NOMO-1 treated with dmso at 0.1 percent for 144 hours (cell line): ENCODE measurements at regions not wholly inside any gene's neighbourhood (a gene's known extent, or its start where the extent isn't known, plus 50 kb on each side); places are given as distances from the start of the nearest gene placed in this dataset.

Source experiments
- DNase-seq: peaks from one replicate; lab custom pipeline; 2025; ENCODE audit not compliant: unreplicated experiment; lab: John Stamatoyannopoulos, UW

DNA sequence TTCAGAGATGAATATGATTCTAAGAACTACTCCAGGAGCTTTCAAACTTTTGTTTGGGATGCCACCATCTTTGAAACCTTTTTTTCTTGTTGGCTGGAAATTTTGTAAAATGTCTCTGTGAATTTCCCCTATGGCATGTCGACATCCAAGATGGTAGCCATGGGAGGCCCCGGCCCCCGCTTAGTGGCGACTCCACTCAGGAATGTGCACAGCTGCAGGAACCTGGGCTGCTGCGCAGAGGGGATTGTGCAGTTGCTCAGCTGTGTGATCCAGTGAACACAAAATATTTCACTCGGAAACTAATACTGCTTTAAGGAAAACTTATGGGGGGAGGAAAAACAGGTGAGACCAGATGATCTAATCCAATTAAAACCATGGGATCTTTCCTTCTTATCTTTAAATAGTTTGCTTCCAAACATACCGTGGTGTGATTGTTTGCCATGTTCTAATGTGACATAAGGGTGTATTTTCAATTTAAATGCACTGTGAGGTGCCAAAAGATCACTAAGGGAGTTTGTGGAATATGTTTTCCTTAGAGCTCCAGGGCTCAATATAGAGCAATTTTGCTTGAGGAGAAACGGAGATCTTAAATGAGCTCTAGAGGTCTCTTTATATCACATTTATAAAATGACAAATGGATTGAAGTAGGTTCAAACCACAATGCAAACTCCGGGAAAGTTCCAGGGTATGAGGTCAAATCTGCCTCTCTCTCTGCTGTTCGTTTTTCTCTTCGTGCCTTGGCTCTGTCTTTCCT is 497.7 kb downstream of the FGF9 start:
- no peak for DNase-seq

DNA sequence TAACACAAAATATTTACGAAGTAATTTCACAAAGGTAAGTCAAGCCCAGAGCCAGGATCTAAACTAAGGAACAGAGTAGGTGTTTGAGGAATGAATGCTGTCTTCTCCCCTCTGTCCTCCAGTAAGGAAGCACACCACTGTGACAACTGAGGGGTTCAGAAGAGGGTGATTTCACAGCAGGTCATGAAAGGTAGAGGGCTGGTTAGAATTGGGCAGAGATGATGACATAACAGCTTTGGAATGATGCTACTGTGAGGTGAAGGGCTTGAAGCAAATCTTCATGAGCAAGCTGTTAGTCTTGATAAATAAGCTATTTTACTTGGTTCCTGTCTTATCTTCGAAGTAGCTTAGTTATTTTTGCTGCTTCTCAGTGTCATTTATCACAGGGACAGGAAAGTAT is 498.6 kb downstream of the FGF9 start:
- no peak for DNase-seq

DNA sequence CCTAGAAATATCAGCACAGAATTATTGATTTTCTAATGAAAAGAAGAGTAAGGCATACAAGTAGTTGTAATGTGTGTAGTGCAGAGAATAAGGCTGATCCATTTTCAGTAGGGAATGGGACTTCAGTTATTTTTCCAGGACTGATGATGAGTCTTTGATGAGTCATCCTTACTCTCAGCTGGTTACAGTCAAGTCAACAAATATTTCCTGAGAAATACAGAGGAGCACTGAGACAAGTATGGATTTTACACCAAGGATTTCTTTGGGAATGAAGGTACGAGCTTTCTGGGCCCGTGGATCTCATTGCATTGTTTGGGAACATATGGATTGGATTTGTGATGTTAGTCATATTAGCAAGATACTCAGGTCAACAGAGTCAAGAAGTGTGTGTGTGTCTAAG is 502.7 kb downstream of the FGF9 start:
- no peak for DNase-seq

DNA sequence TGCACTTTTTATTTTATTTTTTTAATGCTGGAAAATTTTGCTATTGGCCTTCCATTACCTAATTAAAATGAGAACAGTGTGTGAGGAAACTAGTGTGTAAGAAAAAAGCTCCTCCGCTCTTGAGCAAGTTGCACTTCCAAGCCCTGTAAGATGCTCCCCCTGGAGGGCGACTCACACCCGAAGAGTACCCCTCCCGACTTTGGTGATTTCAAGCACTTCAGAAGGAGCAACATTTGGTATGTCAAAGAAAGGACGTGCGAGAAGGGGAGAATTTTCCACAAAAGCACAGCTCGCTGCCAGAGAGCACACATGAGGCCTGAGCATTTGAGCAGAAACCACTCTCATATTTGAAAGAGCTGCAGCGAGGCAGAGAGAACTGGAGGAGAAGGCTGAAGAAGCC is 504.4 kb downstream of the FGF9 start:
- DNase-seq, result no peak

DNA sequence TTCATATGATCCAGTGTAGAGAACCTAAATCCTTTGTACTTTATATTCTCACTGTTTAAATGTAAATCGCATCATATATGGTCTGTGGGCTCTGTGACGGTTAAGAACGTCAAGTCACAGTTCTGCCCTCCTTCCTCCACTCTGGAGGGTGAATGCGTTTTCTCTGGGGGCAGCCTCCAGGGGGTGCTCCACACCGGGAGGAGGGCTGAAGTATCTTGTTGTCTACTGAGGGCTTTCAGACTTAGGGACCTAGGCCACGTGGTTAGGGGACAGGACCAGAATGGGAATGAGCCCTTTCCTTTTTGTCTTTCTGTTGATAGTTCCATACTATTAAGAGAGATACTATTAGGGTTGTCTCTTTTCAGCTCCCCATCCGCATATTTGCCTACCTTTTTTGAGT is 504.9 kb downstream of the FGF9 start:
- DNase-seq, result no peak

DNA sequence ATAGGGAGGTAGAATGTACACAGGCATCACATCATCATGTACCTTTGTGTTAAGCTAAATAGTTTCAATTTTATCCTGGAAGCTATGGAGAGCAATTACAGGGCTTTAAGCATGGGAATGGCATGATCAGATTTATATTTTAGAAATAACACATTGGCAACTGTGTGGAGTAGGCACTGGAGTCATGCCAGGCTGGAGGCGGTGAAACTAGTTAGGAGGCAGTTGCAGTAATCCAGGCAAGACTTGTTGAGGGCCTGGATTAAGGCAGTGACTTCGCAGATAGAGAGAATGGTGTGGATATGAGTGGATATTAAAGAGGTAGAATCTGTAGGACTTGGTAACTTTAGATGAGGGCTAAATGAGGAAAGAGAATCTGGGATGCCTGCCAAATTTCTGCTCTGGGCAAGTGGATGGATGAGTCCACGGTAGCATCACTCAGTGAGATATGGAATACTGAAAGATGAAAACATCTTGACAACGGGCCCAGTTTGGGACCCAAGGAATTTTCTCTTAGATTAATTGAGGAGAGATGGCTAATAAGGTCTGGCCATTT is 506.2 kb downstream of the FGF9 start:
- no peak for DNase-seq

DNA sequence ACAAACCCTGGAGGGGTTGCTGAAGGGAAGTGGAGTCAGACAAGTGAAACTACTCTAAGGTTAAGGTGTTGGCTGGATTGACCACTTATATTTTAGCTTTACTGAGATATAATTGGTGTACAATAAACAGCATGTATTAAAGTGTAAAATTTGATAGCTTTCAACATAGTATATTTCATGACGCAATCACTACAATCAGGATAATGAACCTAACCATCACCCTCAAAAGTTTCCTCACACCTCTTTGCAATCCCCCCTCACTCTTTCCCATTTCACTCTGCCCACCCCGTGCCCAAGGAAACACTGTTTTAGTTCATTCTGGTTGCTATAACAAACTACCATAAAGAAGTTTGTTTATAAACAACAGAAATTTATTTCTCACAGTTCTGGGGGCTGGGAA is 508.0 kb downstream of the FGF9 start:
- DNase-seq, result no peak

DNA sequence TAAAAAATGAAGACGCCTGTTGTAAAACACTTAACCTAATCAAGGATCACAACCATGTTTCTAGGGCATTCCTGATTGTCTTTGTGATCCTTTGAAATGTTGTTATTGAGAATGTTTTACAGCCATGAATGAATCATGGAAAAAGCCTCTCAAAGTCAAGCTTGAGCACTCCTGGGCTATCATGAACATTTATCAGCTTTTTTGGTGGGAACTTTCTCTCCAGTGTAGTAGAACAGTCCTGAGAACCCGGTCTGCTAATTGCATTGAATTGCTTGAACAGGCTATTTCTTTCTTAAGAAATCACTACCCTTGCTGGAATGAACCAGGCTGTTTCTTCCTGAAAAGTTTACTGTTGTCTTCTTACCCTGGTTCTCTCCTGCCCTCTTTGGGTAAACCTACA is 516.5 kb downstream of the FGF9 start:
- DNase-seq, result no peak

DNA sequence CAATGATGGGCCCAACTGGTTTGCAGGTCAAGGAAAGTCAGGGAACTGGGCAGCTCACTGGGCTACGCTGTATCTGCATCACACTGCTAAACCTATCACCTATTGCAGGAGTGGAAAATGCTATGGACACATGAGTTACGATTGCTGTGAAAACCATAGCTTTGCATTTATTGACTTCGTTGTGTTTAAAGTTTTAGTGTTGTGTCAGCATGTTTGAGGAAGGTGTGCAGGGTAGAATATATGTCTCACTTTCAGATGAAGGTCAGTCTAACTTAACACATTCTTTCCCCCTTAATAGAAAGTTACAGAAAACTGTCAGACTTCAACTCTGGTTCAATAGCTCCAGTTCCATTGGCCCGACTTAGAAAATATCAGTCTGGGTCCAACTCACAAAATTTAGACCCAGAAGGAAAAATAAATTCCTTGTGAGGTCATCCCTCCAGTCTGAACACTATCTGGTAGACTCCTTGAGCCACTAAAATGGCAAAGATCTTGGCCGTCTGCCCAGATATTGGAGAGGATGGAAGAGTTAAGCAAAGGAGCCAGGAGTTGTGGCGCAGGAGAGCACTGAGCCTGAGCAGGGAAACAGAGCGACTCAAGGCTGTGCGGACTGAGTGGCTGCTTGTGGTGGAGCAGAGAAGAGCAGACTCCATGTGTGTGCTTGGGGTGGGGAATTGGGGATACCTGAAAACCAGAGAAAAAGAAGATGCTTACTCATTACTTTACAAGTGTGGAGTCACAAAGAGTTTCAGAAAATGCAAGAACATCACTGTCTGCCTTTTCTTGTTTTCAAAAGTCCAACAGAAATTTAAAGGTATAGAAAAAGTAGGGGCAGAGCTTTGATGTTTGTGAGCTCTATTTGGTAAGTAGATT is 518.5 kb downstream of the FGF9 start:
- DNase-seq, result no peak

DNA sequence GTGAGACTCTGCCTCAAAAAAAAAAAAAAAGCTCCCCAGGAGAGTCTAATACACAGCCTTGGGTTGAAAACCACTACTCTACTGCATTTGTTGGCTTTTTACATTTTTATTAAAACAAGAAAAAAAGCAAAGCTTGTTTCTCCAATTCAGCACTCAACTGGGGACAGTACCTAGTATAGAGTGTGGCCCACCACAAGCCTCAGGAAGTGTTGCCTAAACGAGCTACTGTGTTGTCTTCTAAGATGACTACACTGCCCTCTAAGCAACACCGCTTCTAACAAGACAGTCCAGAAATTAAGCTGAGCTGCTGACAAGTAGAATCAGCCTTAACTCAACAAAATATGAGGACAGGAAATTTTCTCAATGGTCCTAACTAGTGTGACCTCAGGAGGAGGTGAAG is 522.2 kb downstream of the FGF9 start:
- DNase-seq, result no peak

DNA sequence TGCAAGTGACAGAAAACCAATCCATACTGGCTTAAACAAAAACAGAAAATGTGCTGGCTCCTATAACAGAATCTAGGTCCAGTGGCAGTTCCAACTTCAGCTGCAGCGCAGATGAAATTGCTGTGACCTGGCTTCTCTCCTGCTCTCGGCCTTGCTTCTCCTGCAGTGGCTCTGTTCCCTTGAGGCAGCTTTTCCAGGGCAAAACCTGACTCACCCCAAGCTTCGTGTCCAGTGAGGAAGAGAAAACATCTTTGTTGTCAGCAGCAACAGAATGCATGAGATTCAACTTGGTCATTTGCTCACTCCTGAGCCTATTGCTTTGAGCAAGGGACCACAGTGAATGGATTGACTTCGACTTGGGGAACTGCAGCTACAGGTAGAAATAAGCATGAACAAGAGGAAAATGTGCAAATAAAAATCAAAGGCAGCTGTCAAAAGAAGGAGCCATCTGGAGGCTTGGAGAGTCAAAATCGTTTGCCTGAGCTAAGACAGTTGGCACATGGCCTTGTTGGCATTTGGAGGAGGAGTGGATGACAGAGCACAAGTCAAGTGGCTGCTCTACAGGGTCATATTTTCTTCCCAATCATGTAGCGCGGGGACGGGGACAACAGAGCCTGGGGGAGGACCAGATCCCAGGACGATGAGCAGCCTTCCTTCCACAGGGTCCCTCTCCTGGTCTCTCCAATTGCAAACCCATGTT is 523.4 kb downstream of the FGF9 start:
- no peak for DNase-seq

DNA sequence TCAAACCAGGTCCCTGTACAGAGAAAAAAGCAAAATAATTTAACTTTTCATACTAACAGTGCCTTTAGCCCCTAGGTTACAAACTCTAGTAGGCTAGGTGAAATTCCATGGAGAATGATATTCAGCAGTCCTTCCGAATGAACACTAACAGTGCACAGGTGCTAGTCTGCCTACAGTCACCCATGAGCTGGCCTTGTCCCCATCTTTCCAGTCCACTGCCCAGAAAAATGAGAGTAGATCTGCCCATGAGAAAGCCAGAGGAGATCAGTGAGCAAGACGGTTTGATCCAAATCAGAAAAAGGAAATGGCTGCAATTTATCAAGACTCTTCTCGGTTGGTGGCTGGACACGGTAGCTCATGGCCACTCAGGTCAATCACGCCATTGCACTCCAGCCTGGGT is 524.9 kb downstream of the FGF9 start:
- no peak for DNase-seq

DNA sequence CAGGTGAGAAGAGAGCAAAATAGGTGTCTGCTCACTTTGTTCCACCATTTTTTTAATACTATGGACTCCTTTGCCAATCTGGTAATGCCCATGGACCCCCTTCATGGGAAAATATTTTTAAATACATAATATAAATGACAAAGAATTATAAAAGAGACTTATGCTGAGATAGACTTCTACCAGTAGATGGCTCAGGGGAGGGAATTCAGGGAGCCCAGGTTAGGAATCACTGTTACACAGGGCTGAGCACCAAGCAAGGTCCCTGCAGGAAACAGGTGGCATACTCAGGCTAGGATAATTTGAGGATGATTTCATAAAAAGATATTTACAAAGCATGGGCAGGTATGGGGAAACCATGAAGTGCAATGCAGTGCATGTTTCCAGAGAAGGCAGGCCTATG is 525.9 kb downstream of the FGF9 start:
- no peak for DNase-seq

DNA sequence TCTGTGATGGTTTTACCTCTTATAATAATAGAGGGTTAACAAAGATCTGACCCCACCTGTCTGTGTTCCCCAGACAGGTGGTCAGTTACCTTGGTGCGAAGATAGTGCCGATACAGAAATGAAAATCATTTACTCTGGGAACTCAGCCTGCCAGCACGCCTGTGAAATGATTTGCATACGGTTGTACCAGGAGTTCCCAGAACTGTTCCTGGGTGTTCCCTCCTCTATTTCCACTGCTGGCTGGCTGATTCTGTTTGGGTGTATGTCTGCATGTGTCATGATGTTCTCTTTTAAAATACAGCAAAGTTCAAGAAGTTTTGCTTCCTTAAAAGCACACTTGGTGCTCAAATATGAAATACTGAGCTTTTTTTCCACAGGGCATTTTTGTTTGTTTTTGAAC is 527.1 kb downstream of the FGF9 start:
- no peak for DNase-seq

DNA sequence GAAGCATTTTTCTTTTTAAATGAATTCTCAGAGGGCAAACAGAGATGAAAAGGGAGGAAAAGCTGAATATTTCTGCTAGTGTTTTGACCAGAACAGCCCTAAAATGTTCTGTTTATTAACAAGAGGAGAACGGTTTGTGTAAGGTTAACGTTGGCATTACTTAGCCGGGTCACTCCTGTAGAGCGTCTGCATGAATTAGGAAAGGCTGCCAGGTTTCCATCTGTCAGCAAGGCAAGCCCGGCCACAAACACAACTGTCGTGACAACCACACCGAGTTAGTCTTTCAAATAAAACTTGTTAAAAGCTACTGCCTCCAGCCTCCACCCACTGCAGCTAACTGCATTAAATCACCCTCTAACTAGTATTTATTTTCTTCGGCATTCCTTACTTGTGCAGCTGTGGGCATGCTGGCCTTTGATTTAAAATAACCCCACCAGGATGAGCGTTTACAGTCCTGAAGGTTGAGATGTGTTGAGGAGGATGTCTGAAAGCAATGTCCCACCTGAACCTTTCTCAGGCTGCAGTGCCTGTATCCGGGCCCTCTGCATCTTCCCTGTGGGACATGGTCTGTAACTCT is 527.9 kb downstream of the FGF9 start:
- no peak for DNase-seq

DNA sequence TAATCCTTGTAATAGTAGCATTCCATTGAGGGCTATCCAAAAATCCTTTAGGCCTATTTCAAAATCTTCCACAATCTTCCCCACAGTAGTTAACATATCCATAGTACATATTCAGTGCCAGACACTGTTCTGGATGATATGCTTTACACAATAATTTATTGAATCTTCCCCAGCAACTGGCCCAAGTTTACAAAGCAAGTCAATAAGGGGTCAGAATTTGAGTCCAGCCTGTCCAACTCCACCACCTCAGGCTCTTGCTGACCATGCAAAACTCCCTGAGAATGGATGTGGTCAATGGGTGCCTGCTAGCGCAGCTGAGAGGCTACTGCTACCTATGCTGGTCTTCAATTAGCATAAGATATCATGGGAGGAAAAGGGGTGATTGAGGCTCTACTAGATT is 529.6 kb downstream of the FGF9 start:
- DNase-seq, result no peak

DNA sequence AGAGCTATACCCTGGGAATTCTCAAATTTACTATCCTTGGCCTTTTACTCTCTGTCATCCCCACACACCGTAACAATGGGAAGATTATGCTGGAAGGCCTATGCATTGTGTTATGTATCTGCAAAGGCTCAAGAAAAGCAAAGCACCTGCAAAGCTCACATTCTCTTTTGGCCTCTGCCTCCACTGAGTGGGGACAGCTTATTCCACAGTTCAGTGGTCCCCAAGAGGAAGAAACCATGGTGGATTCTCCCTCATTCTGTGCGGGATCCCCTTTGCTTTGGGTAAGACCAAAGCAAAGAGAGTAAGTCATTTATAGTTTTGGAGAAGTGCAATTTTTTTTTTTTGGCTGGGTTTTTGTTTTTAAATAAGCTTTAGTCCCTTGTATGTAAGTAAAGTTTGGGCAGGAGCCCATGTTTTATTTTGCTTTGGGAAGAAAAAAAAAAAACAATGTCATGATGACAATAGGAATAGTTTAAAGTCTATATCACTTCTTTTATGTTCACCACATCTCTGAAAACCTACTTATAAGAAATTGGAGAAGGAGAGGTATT is 530.6 kb downstream of the FGF9 start:
- no peak for DNase-seq

DNA sequence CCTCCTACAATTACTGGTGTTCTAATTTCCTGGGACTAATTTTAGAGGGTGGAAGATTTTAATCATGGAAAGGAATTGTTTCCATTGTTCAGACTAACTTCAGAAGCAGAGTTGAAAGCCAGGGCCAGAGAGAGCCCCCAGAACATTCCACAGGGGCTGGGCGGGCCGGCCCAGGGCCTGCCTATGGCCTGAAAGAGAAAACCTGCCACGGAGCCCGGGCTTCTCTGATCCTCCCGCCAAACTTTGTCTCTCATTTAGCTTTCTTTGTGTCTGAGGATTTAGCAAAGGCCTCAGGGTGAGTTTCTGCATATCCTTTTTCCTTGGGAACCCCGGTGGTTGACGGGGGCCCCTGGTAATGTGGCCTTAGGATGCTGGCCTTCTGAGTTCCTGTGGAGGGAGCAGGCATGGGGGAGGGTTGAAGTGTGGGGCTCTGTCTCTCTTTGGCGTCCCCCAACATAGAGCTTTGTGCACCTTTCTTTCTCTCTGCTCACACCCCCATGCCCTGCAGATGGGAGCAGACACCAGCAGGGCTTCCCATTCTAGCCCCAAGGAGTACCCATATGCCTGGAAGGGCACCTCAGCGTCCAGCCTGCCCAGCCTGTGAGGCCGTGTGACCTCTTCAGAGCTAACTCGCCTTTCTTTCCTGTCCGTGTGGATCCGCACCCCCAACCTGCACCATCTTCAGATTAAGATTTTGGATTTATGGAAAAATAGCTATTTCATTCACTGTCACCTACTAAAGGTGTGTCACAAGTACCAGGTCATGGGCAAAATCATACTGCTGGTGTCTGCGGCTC is 539.5 kb downstream of the FGF9 start:
- no peak for DNase-seq

DNA sequence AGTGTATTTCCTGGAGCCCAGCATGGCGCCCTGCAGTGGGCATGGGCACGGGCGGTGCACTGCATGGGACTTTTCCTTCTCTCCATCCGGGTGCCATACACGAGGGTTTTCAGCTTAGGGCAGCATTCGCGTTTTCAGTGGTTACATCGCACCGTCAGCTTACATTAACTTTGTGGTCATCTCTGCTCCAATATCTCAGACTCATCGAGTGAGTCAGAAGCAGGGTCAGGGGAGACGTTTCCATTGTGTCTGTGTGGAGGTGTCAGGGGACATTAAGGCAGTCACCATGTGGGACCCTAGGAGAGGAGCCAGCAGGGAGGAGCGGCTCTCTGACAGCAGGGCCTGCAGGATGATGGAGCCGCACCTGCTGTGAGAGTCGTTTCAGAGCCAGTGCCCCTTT is 541.0 kb downstream of the FGF9 start:
- no peak for DNase-seq

DNA sequence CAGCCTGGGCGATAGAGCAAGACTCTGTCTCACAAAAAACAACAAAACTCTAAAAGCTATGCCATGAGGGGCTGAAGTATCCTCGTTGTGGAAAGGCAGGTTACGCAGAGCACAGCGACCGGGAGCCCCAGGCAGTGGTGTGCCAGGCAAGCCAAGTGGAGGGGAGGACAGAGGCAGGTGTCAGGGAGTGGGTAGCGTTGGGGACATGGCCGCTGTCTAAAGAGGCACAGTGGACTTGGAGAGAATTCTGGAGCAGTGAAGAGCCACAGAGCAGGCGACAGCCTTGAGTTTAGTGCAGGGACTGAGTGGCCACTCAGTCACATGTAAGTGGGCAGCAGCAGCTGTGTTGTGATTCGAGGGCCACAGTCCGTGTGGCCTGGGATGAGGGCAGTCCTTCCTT is 541.7 kb downstream of the FGF9 start:
- no peak for DNase-seq
